ENCODE measurements at regions not wholly inside any gene's neighbourhood (a gene's known extent, or its start where the extent isn't known, plus 50 kb on each side); places are given as distances from the start of the nearest gene placed in this dataset.

DNA sequence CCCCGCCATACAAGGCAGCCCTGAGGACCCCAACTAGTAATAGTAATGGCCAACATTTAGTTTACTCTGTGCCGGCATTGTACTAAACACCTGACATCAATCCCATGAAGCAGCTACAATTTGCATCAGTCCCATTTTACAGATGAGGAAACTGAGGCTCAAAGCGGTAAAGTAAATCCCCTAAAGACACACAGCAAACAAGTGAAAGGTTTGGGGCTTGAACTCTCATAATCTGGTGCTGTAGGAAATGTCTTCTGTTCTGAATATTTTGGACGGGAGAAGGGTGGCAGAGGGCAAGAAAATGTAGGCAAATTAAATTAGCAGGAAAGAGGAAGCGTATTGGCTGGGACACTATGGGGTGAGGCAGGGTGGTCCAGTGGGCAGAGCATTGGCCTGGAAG, 160.3 kb upstream of the SYT13 start:
- DNase-seq (ENCODE audit: low read depth in 1 of 2, low spot score in 1 of 2) (no peak), FAIRE-seq (no peak), ATAC-seq (no peak)
- Histone ChIP-seq H3K4me3 (no peak overlapping the region), H3K4me1 (no peaks in the 10 kb centered on the region), H3K27ac (no peak overlapping the region), H3K4me2 (no peak overlapping the region), H3K9me3 (no peaks in the 10 kb centered on the region)
- POLR2A ChIA-PET: no interaction called here
- no peak for TF ChIP-seq KDM5A (IDR thresholded peaks at IDR 0.05)
- TF ChIP-seq HEYL (CRISPR knock-in tag; IDR thresholded peaks at IDR 0.05): no peak
- TF ChIP-seq CHD4 (IDR thresholded peaks at IDR 0.05; ENCODE audit: borderline replicate concordance): no peak
- TF ChIP-seq POLR2AphosphoS2 (conservative IDR thresholded peaks at IDR 0.05; ENCODE audit: low read length): no peak
- TF ChIP-seq, protein P1, sequence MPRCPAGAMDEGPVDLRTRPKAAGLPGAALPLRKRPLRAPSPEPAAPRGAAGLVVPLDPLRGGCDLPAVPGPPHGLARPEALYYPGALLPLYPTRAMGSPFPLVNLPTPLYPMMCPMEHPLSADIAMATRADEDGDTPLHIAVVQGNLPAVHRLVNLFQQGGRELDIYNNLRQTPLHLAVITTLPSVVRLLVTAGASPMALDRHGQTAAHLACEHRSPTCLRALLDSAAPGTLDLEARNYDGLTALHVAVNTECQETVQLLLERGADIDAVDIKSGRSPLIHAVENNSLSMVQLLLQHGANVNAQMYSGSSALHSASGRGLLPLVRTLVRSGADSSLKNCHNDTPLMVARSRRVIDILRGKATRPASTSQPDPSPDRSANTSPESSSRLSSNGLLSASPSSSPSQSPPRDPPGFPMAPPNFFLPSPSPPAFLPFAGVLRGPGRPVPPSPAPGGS (IDR thresholded peaks at IDR 0.05): no peak
- TF ChIP-seq MYC (IDR thresholded peaks at IDR 0.05; ENCODE audit: borderline replicate concordance, low read length): no peak
- no peak for TF ChIP-seq ZFP36 (IDR thresholded peaks at IDR 0.05; ENCODE audit: borderline replicate concordance, partially characterized antibody)
- TF ChIP-seq, protein P2, sequence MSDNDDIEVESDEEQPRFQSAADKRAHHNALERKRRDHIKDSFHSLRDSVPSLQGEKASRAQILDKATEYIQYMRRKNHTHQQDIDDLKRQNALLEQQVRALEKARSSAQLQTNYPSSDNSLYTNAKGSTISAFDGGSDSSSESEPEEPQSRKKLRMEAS (IDR thresholded peaks at IDR 0.05): no peak
- no peak for TF ChIP-seq NPAS2 (CRISPR knock-in tag; IDR thresholded peaks at IDR 0.05; ENCODE audit: borderline replicate concordance)
- 22% methylated on average over 5 of the region's 5 CpGs for WGBS (ENCODE audit: missing lambda C conversion rate)
- CTCF ChIA-PET: no interaction called here

DNA sequence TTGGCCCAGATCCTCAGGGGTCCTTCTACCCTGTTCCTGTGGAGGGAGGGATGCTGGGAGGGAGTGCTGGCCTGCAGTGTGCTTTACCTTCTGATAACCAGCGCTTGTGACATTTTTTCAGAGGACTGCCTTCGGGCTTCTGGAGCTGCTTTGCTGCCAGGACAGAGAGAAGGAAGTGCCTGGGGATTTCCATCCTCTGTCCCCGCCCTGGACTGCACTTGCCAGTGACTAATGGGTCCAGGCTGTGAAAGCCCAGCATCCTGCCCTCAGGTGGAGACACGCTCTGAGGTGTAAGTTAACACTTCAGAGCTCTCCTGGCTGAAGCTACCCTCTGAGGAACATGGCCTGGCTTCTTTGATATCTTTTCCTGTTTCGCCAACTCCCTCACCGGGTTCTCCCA, 158.7 kb upstream of the SYT13 start:
- TF ChIP-seq SREBF2 (IDR thresholded peaks at IDR 0.05) (no peak), CHD4 (IDR thresholded peaks at IDR 0.05; ENCODE audit: borderline replicate concordance) (no peak), RFX5 (IDR thresholded peaks at IDR 0.05) (no peak), TP53 (CRISPR knock-in tag; IDR thresholded peaks at IDR 0.05) (no peak), ZNF302 (CRISPR knock-in tag; IDR thresholded peaks at IDR 0.05) (no peak), CBX8 (IDR thresholded peaks at IDR 0.05) (no peak), RAD21 (conservative IDR thresholded peaks at IDR 0.05 in 1 of 2, IDR thresholded peaks at IDR 0.05 in 1 of 2) (no peak), POLR2A (IDR thresholded peaks at IDR 0.05; ENCODE audit: low read length) (no peak), HOXB13 (CRISPR knock-in tag; IDR thresholded peaks at IDR 0.05; ENCODE audit: low read depth) (no peak), RNF2 (IDR thresholded peaks at IDR 0.05; ENCODE audit: borderline replicate concordance, low read depth) (no peak), HDAC2 (IDR thresholded peaks at IDR 0.05) (no peak), HOXB5 (CRISPR knock-in tag; IDR thresholded peaks at IDR 0.05) (no peak)
- TF ChIP-seq, protein P3, sequence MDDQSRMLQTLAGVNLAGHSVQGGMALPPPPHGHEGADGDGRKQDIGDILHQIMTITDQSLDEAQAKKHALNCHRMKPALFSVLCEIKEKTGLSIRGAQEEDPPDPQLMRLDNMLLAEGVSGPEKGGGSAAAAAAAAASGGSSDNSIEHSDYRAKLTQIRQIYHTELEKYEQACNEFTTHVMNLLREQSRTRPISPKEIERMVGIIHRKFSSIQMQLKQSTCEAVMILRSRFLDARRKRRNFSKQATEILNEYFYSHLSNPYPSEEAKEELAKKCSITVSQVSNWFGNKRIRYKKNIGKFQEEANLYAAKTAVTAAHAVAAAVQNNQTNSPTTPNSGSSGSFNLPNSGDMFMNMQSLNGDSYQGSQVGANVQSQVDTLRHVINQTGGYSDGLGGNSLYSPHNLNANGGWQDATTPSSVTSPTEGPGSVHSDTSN (IDR thresholded peaks at IDR 0.05): no peak
- TF ChIP-seq, protein P2 (IDR thresholded peaks at IDR 0.05): no peak
- TF ChIP-seq, protein P4, sequence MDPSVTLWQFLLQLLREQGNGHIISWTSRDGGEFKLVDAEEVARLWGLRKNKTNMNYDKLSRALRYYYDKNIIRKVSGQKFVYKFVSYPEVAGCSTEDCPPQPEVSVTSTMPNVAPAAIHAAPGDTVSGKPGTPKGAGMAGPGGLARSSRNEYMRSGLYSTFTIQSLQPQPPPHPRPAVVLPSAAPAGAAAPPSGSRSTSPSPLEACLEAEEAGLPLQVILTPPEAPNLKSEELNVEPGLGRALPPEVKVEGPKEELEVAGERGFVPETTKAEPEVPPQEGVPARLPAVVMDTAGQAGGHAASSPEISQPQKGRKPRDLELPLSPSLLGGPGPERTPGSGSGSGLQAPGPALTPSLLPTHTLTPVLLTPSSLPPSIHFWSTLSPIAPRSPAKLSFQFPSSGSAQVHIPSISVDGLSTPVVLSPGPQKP (IDR thresholded peaks at IDR 0.05; ENCODE audit: low read depth, low read length): no peak
- TF ChIP-seq, protein P1 (IDR thresholded peaks at IDR 0.05): no peak
- TF ChIP-seq, protein P5, sequence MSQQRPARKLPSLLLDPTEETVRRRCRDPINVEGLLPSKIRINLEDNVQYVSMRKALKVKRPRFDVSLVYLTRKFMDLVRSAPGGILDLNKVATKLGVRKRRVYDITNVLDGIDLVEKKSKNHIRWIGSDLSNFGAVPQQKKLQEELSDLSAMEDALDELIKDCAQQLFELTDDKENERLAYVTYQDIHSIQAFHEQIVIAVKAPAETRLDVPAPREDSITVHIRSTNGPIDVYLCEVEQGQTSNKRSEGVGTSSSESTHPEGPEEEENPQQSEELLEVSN (IDR thresholded peaks at IDR 0.05; ENCODE audit: borderline replicate concordance, low read depth): no peak
- TF ChIP-seq, protein P6, sequence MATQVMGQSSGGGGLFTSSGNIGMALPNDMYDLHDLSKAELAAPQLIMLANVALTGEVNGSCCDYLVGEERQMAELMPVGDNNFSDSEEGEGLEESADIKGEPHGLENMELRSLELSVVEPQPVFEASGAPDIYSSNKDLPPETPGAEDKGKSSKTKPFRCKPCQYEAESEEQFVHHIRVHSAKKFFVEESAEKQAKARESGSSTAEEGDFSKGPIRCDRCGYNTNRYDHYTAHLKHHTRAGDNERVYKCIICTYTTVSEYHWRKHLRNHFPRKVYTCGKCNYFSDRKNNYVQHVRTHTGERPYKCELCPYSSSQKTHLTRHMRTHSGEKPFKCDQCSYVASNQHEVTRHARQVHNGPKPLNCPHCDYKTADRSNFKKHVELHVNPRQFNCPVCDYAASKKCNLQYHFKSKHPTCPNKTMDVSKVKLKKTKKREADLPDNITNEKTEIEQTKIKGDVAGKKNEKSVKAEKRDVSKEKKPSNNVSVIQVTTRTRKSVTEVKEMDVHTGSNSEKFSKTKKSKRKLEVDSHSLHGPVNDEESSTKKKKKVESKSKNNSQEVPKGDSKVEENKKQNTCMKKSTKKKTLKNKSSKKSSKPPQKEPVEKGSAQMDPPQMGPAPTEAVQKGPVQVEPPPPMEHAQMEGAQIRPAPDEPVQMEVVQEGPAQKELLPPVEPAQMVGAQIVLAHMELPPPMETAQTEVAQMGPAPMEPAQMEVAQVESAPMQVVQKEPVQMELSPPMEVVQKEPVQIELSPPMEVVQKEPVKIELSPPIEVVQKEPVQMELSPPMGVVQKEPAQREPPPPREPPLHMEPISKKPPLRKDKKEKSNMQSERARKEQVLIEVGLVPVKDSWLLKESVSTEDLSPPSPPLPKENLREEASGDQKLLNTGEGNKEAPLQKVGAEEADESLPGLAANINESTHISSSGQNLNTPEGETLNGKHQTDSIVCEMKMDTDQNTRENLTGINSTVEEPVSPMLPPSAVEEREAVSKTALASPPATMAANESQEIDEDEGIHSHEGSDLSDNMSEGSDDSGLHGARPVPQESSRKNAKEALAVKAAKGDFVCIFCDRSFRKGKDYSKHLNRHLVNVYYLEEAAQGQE (IDR thresholded peaks at IDR 0.05): no peak
- TF ChIP-seq, protein P7, sequence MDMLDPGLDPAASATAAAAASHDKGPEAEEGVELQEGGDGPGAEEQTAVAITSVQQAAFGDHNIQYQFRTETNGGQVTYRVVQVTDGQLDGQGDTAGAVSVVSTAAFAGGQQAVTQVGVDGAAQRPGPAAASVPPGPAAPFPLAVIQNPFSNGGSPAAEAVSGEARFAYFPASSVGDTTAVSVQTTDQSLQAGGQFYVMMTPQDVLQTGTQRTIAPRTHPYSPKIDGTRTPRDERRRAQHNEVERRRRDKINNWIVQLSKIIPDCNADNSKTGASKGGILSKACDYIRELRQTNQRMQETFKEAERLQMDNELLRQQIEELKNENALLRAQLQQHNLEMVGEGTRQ (IDR thresholded peaks at IDR 0.05): no peak
- ChIA-PET CTCF (interaction anchor here (0.8 to 1.0 kb wide), 2 partner anchors 12 to 327 kb away, joined by 3 to 4 read pairs; no protein-coding TSS in a partner anchor), POLR2A (no interaction called here)
- DNase-seq (ENCODE audit: low read depth in 1 of 2, low spot score in 1 of 2) (peak; percentile 11 to 23), FAIRE-seq (no peak), ATAC-seq (peak; percentile 61 to 67; a peak in 5 of 6 replicates)
- Histone ChIP-seq H3K4me2 (no peak overlapping the region), H3K9me3 (peaks cover 6% of the 10 kb centered on the region; the same call in 2 of the 3 replicates), H3K4me3 (no peak overlapping the region), H3K27ac (no peak overlapping the region), H3K4me1 (no peaks in the 10 kb centered on the region)
- WGBS (ENCODE audit: missing lambda C conversion rate): 13% methylated on average over 5 of the region's 6 CpGs
